LNCaP clone FGC (cell line): ENCODE measurements at regions not wholly inside any gene's neighbourhood (a gene's known extent, or its start where the extent isn't known, plus 50 kb on each side); places are given as distances from the start of the nearest gene placed in this dataset.

ENCODE experiments used
- DNase-seq: peaks from one replicate; pipeline ENCODE4 v3.0.0-alpha.2; 2011; ENCODE audit warnings: low read depth
- H3K4me3 ChIP-seq: 2 replicates; pipeline ENCODE4 v1.5.1; 2011; ENCODE audit warnings: mild to moderate bottlenecking, low read depth, low read length, control low read depth
- CTCF ChIP-seq: IDR thresholded peaks from 2 replicates; pipeline ENCODE4 v1.5.1; 2012; ENCODE audit warnings: mild to moderate bottlenecking; ENCODE audit not compliant: control insufficient read depth, insufficient read depth; ENCODE audit errors: extremely low read depth

DNA sequence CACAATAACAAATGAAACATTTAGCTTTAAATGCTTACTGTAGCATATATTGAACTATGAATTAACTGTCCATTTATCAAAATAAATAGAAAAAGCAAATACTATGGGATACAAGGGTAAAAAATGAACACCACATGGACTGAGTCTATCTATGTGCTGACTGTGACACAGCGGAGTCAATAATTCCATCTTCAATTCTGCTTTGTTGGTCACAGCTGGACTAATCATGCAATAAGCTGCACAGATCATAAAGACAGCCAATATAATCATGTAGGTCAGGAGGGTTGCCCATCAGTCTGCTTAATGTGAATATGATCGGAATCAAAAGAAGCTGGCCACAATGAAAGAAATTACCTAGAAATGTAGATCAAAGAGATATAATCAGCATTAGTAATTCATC, 95.7 kb upstream of the FAM47A start:
- DNase-seq = no peak
- no peak overlapping the region for H3K4me3 ChIP-seq
- no peak for TF ChIP-seq CTCF

- TF ChIP-seq CTCF = no peak
Observed at GRCh38 chrX:34223574-34223973, 91.5 kb upstream of the FAM47A start.

GRCh38 chrX:34218063-34218462, 85.9 kb upstream of the FAM47A start:
- H3K4me3 ChIP-seq = no peak overlapping the region

More at GRCh38 chrX:34223574-34223973, 91.5 kb upstream of the FAM47A start:
- no peak for DNase-seq
- H3K4me3 ChIP-seq = no peak overlapping the region

DNA sequence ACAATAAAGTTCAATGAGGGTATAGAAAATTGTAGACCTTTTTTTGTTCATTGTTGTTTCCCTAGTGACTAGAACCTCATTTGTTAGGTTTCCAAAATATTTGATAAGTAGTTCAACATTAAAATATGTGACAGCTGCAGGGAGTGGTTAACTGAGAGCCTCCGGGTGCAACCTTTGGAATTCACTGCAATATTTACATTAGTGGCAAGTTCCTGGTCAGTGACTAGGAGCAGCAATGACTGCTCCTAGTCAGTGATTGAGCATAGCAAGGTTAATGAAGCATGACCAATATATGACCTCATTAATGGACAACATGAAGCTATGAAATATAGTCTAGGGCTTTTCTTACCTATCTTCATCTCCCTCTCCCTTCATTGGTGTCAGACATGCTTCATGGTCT, 65.8 kb upstream of the FAM47A start:
- DNase-seq = no peak
- TF ChIP-seq CTCF = no peak
- no peak overlapping the region for H3K4me3 ChIP-seq

More at GRCh38 chrX:34218063-34218462, 85.9 kb upstream of the FAM47A start:
- no peak for DNase-seq
- no peak for TF ChIP-seq CTCF
